Activated CD8-positive, alpha-beta memory T cell treated with anti-CD3 and anti-CD28 coated beads for 48 hours (primary cell): ENCODE measurements at regions not wholly inside any gene's neighbourhood (a gene's known extent, or its start where the extent isn't known, plus 50 kb on each side); places are given as distances from the start of the nearest gene placed in this dataset.
"Not testable (repeated sequence)": the region's sequence is repeated elsewhere in the genome, so short reads cannot be mapped to it uniquely, and the experiment has no call there.

ENCODE experiments used
- DNase-seq, 3 experiments: peaks; one replicate each; pipeline ENCODE4 v3.0.0-alpha.2; 2020; ENCODE audit warnings: low read depth in 2 of 3, low spot score in 2 of 3

DNA sequence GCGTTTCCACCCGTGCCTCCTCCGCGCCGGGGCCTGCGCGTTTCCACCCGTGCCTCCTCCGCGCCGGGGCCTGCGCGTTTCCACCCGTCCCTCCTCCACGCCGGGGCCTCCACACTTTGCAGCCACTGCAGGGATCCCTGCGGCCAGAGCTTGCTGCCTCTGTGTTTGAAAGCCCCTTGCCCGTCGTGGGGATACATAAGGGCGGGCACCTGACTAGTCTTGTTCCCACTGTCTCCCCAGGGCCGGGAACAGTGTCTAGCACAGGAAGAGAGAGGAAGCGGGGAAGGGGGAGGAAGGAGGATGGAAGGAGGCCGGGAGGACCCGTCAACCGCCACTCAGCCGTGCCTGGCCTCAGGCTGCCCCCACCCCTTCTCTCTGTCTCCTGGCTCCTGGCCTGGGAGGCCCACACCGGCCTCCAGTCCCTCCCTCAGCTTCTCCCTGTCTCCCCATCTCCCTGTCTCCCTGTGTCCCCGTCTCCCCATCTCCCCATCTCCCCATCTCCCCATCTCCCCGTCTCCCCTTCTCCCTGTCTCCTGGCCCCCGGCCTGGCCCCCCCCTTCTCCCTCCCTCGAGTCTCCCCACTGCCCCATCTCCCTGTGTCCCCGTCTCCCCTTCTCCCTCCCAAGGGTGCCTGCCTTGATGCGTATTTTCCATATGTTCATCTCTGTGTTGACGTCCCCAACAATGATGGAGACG lies 155.6 kb upstream of the ZNF469 start:
- DNase-seq, result not testable (repeated sequence)

DNA sequence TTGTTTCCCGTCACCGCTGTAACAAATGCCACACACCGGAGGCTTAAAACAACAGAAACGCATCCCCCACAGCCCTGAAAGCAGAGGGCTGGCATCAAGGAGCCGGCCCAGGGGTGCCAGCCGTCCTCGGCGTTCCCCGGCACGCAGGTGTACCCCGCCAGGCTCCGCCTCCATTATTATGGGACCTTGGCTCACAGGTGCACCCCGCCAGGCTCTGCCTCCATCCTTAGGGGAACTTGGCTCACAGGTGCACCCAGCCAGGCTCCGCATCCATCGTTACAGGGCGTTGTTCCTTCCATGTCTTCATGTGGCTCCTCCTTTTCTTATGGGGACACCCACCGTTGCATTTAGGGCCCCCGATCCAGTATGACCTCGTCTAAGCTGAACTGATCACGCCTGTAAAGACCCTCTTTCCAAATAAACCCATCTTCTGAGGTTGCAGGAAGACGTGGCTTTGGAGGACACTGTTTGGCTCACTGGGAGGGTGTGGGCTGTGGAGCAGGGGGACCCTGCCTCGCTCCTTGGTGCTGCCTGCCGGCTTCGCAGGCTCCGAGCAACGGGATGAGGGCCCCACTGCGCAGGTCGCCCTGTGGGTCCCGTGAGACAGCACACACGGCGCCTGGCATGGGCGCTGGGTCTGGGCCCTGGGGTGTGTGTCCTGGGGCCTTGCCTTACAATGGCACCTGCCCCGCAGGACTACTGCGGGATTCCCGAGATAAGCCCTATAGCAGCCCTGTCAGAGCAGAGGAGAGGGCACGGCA lies 154.9 kb upstream of the ZNF469 start:
- DNase-seq, result not testable (repeated sequence)

DNA sequence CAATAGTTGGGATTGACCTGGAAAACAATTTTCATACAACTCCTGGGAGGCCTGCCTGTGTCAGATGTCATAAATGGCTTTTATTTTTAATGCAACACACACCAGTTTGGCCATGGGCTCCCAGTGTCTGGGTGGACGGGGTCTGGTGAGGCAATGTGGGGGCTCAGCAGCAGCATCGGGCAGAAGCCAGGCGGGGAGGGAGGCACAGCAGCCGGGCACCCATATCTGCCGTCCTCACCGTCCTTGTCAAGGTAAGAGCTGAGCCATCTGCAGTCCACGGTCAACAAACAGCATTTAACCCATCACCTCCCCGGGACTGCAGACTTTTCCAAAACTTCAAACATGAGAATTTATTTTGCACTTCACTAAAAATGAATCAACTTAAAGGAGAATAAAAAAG lies 154.0 kb upstream of the ZNF469 start:
- not testable (repeated sequence) for DNase-seq

DNA sequence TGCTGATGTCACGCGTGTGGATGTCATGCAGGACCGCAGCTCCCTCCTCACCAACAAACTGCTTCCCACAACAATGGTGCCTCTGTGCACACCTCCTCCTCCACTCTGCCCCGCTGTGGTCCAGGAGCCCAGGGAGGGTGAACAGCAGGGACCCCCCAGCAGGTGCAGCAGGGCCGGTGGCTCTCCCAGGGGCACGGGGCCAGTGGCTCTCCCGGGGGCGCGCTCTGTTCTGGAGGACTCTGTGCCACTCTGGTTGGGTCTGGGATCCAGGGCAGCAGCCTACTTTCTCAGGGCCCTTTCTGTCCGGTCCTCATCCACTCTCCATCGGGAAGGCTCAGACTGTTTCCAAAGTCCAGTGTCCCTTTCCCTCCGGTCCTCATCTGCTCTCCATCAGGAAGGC lies 153.0 kb upstream of the ZNF469 start:
- not testable (repeated sequence) for DNase-seq

DNA sequence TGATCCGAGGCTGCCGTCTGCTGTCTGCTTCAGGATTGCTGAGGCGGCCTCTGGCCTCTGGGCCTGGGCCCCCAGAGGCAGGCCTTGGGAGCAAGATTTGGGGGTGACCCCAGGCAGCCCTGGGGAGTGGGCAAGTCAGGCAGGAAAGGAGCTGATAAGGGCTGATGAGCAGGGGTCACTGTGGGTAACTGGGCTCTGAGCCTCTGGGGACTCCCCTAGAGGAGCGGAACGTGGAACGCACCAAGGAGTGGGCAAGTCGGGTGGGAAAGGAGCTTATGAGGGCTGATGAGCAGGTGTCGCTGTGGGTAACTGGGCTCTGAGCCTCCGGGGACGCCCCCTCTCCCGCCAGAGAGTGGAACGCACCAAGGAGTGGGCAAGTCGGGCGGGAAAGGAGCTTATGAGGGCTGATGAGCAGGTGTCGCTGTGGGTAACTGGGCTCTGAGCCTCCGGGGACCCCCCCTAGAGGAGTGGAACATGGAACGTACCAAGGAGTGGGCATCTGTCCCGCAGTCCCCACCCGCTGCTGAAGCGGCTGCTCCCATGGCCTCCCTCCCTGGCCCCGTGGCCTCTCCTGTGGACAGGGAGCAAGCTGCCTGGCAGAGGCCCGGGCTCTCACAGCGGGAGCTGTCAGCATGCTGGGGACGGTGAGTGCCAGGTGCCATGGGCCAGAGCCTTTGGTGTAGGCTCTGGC lies 152.3 kb upstream of the ZNF469 start:
- DNase-seq, result not testable (repeated sequence)

DNA sequence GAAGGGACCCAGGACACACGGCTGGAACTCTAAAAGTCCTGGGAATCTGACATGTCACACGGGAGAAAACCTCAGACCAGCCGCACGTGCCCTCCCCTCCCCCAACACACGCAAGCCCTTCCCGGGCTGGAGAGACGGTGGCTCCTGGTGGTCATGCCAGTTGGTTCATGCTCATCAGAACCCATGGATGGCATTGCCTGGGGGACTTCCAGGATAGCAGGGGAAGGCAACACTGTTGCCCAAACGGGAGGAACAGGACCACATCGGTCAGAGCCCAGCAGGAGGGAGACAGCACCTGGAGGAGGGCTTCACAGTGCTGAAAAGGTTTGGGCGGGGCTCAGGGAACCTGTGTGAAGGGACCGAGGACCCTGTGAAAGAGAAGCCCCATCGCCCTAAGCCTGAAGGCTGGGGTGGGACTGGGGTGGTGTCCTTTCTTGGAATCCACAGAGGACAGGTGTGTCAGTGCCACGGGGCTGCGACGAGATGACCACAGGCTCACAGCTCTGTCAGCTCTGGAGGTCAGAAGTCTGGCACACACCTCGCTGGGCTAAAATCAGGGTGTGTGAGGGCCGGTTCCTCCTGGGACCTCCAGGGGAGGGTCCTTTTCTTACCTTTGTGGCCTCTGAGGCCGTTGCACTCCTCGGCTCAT lies 151.7 kb upstream of the ZNF469 start:
- not testable (repeated sequence) for DNase-seq

DNA sequence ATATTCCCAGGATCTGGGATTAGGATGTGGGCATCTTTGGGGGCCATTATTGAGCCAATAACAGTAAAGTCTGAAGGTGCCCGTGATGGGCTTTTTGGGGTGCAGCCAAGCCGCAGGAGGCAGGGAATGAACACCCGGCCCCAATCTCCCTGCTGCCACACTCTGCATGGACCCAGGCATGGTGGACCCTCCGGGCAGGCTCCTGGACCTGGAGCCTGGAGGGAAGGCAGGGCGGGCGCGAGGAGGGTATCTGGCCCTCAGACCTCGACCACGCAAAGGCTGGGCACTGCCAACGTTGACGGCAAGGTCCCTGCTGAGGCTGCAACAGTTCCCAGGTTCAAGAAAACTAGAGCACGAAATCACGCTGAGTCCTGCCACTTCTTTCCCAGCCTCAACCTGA lies 150.9 kb upstream of the ZNF469 start:
- not testable (repeated sequence) for DNase-seq

DNA sequence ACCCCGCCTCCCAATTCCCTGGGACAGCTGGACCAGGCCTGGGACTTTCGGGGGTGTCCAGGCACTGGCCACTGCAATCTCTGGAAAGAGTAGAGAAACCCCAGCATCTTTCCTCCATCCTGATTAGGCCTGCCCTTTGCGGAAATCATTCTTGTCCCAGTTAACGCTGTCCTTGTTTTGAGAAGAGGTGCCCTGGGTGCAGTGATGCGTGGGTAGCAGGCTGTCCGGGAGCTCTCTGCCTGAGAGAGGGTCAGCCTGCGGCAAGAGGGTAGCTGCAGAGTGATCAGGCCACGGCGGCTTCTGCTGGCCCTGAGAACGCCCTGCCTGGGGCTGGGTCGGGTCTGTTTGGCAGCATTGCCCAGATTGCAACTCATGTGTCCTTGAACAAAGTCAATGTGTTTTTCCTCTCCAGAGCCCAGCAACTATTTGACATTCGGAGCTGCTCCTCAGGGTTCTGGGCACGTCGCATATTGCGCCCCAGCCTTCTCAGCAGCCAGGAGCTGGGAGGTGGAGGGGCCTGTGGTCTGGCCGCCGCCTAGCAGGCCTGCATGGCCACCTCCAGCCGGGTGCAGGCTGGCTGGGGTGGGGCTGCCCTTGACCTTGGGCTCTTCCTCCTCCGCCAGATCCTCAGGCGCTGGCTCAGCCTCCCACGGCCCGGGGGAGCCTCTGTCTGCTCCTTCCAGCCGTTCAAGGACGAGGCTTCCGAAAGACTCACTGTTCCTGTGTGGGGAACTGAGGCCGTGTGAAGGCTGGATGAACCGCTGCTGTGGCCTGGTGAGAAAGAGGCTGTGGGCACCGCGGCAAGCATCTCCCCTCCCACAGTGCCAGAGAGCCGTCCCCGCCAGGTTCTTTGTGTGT lies 150.1 kb upstream of the ZNF469 start:
- not testable (repeated sequence) for DNase-seq

DNA sequence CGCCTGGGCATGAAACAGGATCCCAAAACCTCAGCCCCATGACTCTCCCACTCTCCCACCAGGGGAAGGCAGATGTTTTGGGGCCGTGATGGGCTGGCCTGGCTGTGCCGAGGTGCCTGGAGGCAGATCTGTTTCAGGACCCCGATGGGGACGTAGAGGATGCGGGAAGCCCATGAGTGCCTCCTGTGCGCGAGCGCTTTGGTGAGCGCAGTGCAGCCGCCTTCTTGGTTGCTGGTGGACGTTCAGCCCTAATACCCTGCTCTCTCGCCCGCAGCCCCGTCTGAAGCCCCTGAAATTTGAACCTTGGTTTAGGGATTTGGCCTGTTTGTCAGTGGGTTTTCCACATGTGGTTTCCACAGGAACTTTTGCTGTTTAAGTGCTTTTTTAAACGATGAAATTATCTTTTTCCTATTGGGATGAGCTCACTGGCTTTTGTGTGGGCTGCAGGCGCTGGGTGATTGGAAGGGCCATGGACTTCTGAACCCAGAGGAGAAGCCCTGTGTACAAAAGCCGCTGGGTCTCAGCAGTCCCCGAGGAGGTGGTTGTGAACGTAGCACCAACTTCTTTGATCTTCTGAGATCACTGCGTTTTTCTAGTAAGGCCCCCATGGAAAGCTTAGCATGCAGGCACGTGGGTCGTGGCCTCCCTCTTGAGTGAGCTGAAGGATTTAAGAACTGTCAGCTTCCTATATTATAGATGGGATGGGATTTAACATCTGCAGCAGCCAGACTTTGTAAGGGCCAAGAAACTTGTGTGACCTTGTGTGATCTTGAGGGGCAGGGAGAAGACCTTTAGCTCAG lies 148.9 kb upstream of the ZNF469 start:
- not testable (repeated sequence) for DNase-seq

DNA sequence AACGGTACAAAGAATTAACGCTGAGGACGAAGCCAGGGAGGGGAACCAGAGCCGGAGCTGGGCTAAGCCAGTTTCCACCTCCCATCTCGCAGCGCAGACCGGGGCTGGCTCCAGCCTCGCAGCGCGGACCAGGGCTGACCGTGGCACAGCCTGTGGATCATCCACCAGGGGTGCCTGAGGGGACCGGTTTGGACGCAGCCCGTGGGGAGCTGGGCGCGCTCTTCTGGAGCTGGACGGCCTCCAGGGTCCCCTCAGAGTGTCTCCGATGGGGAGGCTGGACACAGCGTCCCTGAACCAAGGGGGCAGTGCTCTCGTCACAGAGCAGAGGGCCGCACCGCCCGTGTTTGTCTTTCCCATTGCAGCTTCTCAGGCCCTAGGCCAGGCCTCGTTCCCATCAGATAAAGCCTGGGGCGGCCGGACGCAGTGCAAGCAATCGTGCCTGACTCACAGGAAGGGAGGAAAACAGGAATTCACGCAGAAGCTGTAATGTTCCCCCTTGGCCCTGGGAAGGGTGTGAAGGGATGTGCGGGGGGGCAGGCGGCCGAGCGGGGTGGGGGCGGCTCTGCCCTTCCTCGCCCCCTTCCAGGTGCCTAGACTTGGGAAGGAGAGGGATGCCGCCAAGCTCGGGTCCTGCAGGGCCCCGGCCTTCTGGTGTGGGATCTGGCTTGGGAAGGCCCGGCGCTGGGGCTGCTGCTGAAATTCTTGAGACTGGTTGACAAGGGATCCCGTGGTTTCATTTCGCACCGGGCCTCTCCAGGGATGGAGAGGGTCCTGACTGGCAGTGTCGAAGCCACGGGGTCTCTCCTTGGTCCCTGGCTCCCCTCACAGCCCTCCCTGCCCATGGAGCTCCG lies 148.1 kb upstream of the ZNF469 start:
- not testable (repeated sequence) for DNase-seq

DNA sequence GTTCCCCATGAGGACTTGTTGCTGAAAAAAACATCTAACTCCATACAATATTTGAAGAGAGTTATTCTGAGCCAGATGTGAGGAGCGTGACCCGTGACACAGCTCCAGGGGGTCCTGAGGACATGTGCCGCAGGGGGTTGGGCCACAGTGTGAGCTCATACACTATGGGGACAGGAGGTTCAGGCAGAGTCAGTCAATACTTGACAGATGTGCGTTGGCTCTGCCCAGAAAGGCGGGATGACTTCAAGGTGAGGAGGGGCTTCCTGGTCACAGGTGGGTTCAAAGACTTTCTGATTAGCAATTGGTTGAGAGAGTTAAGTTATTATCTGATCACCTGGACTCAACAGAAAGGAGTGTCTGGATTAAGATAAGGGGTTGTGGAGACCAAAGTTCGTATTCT lies 147.1 kb upstream of the ZNF469 start:
- DNase-seq, result not testable (repeated sequence)

DNA sequence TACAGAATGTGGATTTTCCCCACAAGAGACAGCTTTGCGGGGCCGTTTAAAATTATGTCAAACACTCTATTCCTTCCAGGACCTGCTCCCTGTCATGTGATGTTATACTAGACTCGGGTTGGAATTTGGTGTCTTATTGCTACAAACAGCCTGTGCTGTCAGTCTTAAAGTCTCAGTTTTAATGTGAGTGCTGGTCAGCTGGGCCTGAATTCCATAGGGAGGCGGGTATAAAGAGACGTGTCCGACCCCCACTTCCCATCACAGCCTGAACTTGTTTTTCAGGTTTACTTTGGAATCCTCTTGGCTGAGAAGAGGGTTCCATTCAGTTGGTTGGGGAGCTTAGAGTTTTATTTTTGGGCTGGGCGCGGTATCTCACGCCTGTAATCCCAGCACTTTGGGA lies 146.5 kb upstream of the ZNF469 start:
- DNase-seq, result not testable (repeated sequence)

DNA sequence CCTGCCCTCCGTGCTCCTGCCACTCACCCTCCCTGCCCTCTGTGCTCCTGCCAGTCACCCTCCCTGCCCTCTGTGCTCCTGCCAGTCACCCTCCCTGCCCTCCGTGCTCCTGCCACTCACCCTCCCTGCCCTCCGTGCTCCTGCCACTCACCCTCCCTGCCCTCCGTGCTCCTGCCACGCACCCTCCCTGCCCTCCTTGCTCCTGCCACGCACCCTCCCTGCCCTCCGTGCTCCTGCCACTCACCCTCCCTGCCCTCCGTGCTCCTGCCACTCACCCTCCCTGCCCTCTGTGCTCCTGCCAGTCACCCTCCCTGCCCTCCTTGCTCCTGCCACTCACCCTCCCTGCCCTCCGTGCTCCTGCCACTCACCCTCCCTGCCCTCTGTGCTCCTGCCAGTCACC lies 145.4 kb upstream of the ZNF469 start:
- DNase-seq, result not testable (repeated sequence)

DNA sequence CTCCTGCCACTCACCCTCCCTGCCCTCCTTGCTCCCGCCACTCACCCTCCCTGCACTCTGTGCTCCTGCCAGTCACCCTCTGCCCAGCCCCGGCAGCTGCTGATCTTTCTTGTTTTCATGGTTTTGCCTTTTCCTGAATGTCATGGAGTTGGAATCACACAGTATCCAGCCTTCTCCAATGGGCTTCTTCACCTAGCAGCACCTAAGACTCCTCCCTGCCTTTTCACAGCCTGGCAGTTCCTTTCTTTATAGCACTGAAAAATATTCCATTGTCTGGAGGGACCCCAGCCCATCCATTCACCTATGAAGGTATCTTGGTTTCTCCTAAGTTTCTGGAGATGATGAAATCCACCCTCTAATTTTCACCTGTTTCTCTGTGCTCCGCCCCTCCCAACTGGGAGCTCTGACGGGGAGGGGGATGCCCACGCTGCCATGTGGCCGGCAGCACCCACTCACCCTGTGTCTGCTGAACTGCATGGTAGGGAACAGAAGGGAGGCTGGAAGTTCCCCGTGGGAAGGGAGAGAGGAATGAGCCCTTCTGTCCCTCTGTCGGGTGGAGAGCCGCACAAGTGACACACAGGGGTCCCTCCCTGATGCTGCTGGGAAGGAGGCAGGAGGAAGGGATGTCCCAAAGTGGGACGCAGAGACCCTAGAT lies 144.9 kb upstream of the ZNF469 start:
- not testable (repeated sequence) for DNase-seq

DNA sequence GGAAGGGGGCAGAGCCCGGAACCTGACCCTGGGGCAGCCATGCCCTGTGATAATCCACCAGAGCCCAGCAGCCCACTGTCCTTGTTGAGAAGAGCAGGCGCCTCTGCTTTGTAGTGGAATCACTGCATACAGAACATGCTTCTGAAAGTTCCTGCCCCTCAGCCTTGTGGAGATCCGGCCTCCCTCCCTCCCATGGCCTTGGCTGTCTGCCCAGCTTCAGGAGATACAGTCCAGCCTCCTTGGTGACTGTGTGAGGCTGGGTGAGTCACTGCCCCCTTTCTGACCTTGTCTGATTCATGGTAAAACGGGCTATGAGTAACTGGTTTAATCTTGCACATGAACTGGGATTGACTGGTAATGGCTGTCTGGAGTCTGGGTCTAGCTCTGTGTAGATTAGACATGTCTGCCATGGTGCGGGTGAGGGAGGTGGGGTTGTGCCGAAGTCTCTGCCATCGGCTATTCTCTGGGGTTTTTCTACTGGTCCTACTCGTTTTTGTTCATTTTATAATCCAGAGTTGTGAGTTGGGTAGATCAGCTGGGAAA lies 144.0 kb upstream of the ZNF469 start:
- DNase-seq, result peak in 2 of 3 experiments; percentile 6 to 23

DNA sequence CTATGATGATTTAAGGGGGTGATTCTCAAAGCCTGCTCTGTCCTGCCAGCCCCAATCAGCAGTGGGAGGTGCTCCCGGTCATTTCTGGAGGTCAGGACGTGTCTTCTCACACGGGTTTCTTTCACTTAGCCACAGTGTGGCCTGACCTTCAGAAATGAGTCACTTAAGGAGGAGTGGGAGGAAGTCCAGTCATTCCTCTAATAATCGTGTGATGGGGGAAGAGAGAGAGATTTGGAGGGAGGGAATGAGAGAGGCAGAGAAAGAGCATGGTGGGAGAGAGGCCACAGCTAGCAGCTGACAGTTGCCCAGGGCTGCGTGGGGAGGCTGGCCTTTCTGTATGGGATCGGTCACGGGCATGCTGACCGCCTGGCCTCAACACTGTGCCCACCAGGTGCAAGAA lies 142.6 kb upstream of the ZNF469 start:
- not testable (repeated sequence) for DNase-seq

DNA sequence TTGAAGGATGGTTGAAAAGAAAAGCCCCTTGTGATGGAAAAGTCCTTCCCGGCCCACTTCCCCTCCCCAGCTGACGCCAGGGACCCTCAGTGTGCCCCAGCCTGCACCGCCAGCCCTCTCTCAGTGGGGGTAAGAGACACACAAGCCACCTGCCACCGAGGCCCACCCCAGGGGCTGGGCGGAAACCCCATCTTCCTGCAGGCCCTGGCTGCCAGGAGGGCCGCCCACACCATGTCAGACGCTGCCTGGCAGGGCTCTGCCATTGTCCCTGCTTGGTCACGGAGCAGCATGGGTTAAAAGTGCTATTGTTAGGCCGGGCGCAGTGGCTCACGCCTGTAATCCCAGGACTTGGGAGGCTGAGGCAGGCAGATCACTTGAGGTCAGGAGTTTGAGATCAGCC lies 142.0 kb upstream of the ZNF469 start:
- DNase-seq, result not testable (repeated sequence)
